HG03342 (cell line): ENCODE measurements at regions not wholly inside any gene's neighbourhood (a gene's known extent, or its start where the extent isn't known, plus 50 kb on each side); places are given as distances from the start of the nearest gene placed in this dataset.
A peak's percentile ranks its signal among the peaks of the same experiment; 100 is the strongest.
"Not testable (repeated sequence)": the region's sequence is repeated elsewhere in the genome, so short reads cannot be mapped to it uniquely, and the experiment has no call there.

ENCODE experiments used
- ATAC-seq: cut with Tn5 transposase; IDR thresholded peaks from one replicate; pipeline ENCODE4 v1.9.1; 2021; ENCODE audit warnings: mild to moderate bottlenecking, moderate library complexity; ENCODE audit not compliant: unreplicated experiment

- no peak for ATAC-seq
Measured at GRCh38 chr4:22573198-22573597, 57.3 kb upstream of the ADGRA3 start.

DNA sequence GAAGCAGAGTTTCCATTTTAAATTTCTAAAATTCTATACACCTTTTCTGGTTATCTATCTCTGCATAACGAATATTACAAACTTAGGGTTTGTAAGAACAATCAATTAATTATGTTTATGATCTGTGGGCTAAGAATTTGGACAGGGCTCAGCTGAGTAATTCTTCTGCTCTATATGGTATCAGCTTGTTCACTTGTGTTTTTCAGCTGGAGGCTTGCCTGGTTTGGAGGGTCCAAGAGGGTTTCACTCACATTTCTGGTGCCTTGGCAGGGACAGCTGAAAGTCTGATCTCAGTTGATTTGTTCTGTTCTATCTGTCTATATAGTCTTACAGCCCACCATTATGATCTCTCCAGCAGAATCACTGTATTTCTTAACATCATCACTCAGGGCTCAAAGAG lies 57.8 kb upstream of the ADGRA3 start:
- no peak for ATAC-seq

DNA sequence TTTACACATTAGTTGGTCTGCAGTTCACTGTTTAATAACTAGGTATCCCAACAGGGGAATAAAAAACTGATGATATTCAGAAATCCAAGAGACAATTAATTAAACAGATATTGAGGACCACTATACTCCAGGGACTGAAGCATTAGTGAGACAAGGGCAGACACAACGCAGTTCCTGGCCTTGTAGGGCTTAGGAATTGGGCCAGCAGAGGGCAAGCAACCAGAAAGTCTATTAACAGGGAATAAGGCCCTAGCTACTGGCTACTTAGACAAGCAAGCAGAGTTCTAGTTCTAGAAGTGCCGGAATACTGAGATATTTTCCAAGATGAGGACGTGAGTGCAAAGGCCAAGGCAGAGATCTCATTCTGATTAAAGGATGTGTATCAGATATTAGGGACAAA lies 58.6 kb upstream of the ADGRA3 start:
- ATAC-seq: no peak

DNA sequence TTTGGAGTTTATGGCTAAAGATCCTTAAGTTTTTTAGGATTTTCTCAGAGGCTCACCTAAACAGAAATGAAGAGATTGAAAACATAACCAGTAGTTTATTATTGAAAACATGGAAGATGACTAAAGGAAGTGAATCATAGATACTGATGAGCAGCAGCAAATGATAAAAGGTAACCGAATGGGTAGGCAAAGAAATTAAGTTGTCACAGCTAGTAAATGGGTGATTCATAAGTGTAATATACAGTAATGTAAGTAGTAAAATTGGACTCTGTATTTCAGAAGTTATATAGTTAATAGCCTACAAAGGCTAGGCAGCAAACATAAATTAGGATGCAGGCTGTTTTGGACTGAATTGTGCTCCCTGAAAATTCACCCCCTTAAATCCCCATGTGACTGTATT lies 59.0 kb upstream of the ADGRA3 start:
- ATAC-seq: no peak

- ATAC-seq: no peak
Measured at GRCh38 chr4:22587253-22587652, 71.4 kb upstream of the ADGRA3 start.

GRCh38 chr4:22593933-22594332 lies 78.1 kb upstream of the ADGRA3 start:
- ATAC-seq: no peak

- peak; percentile 56 for ATAC-seq
Measured at GRCh38 chr4:22595684-22596083, 79.8 kb upstream of the ADGRA3 start.

- no peak for ATAC-seq
Measured at GRCh38 chr4:22596409-22596808, 80.5 kb upstream of the ADGRA3 start.

- no peak for ATAC-seq
Measured at GRCh38 chr4:22597471-22597870, 81.6 kb upstream of the ADGRA3 start.

DNA sequence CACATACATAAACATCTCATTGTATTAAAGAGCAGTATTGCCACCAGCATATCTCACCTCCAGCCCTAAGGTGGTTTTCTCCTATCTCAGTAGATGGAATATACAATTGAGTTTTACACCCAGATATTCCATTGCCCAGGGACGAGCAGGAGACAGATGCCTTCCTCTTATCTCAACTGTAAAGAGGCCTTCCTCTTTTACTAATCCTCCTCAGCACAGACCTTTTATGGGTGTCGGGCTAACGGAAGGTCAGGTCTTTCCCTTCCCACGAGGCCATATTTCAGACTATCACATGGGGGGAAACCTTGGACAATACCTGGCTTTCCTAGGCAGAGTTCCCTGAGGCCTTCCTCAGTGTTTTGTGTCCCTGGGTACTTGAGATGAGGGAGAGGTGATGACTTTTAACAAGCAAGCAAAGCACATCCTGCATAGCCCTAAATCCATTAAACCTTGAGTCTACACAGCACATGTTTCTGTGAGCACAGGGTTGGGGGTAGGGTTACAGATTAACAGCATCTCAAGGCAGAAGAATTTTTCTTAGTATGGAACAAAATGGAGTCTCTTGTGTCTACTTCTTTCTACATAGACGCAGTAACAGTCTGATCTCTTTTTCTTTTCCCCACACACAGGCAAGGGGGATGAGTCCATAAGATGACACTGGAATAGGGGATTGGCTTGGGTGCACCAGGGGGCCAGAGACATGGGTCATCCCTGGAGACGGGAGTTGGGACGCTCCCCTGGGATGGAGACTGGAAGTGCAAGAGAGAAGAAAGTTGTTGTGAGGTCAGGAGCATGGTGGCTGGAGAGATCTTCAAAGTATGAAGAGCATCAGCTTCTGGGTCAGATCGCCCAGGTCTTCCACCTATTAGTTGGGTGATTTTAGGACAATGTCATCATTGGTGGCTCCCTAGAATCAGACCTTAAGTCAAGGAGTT lies 82.5 kb upstream of the ADGRA3 start:
- not testable (repeated sequence) for ATAC-seq

DNA sequence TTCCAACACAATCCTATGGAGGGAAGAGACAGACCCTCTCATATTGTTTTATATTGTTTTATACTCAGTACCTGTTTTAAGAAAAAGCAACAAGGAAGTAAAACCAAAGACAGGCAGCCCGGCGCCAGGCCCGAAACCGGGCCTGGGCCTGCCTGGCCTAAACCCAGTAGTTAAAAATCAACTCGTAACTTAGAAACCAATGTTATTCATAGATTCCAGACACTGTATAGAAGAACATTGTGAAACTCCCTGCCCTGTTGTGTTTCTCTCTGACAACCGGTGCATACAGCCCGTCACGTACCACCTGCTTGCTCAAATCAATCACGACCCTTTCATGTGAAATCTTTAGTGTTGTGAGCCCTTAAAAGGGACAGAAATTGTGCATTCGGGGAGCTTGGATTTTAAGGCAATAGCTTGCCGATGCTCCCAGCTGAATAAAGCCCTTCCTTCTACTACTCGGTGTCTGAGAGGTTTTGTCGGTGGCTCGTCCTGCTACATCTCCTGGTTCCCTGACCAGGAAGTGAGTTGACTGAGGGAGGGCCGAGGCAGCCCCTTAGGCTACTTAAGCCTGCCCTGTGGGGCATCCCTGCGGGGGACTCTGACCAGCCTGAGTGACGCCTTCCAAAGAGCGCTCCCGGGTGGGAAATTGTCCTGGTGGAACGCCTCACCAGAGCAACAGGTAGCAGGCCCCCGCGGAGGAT lies 83.5 kb upstream of the ADGRA3 start:
- not testable (repeated sequence) for ATAC-seq

- ATAC-seq: not testable (repeated sequence)
Measured at GRCh38 chr4:22599929-22600432, 84.1 kb upstream of the ADGRA3 start.

DNA sequence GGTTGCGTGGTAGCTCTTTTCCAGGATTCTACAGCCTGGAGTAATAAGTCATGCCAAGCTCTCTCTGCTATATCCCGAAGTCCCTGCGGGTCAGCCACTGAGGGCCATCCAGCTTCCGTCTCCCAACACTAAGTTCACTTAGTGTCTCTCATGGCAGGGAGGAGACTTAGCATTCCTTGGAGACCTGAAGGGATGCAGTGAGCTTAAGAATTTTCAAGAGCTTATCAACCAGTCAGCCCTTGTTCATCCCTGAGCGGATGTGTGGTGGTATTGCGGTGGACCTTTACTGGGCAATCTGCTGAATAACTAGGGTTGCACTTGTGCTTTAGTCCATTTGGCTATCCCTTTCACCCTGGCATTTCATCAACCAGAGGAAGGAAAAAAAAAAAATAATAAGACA lies 85.8 kb upstream of the ADGRA3 start:
- ATAC-seq: not testable (repeated sequence)

- no peak for ATAC-seq
Measured at GRCh38 chr4:22607382-22607781, 85.4 kb upstream of the GBA3 start.

DNA sequence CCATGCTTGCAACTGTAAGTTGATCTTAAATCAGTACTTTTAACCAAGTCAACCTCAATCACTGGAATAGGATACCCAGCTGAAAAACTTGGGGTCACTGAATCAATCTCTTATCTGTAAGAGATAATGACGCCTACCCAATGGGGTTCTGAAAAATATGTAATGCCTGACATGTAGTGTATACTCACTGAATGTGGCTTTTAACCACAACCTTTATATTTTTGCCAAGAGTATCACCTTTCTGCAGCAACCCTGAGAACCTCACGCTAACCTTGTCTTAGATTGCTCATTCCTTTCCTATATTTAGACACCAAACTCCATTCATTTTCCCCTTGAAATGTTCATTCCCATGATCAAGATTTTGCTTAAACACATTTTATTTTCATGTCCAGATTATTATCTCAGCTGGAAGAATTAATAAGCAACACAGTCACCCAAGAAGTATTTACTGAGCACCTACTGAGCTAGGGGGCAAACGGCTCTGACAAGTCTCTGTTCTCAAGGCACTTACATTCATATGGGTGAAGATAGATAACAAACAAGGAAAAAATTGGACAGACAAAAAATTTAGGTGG lies 82.7 kb upstream of the GBA3 start:
- ATAC-seq: not testable (repeated sequence)

DNA sequence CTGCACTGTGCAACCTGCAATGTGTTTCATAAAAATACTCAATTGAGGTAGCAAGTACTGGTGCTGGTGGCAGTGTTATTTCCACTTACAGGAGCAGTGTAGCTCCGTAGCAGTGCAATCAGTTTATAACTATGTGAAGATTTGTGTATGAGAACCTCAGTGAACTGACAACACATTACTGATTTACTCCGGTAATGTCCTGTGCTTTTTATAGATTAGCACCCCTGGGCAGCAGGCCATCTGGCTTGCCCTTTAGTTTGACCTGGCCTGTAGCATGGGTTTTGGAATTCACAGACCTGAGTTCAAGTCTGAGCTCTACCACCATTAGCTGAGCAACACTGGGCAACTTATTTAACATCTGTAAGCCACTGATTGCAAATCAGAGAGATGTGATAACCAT lies 78.6 kb upstream of the GBA3 start:
- no peak for ATAC-seq

DNA sequence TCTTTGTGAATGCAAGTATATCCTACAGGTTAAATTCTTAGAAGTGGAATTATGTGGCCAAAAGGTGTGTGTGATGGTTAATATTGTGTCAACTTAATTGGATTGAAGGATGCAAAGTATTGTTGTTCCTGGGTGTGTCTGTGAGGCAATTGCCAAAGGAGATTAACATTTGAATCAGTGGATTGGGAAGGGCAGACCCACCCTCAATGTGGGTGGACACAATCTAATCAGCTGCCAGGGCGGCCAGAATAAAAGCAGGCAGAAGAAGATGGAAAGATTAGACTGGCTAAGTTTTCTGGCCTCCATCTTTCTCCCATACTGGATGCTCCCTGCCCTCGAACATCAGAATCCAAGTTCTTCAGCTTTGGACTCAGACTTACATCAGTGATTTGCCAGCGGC lies 76.2 kb upstream of the GBA3 start:
- no peak for ATAC-seq

GRCh38 chr4:22620144-22620543 lies 72.6 kb upstream of the GBA3 start:
- ATAC-seq: not testable (repeated sequence)

- not testable (repeated sequence) for ATAC-seq
Measured at GRCh38 chr4:22621970-22622369, 70.8 kb upstream of the GBA3 start.

DNA sequence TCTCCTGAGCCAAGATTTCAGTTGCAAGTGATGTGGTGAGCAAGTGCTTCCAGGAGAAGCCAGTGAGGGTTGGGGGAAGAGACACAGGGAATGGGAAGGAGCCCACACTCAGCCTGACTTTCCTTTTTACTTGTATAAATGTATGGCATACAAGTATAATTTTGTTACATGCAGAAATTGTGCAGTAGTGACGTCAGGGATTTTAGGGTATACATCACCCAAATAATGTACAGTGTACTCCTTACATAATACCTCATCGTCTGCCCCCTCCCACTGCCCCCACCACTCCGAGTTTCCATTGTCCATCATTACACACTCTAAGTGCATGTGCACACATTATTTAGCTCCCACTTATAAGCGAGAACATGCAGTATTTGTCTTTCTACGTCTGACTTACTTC lies 68.7 kb upstream of the GBA3 start:
- not testable (repeated sequence) for ATAC-seq

GRCh38 chr4:22625311-22625710 lies 67.4 kb upstream of the GBA3 start:
- no peak for ATAC-seq

GRCh38 chr4:22627851-22628250 lies 64.9 kb upstream of the GBA3 start:
- not testable (repeated sequence) for ATAC-seq
